Body of pancreas (tissue), 4 donors: ENCODE measurements at regions not wholly inside any gene's neighbourhood (a gene's known extent, or its start where the extent isn't known, plus 50 kb on each side); places are given as distances from the start of the nearest gene placed in this dataset.

Experiments
- ATAC-seq: fragments of 150-250 bp; one replicate; pipeline ENCODE4 v1.9.1; 2016
- DNase-seq, 4 donors: peaks; one replicate each; pipeline ENCODE4 v3.0.0-alpha.2; 2019
- H3K27ac ChIP-seq, 4 donors: fragments of 200-600 bp; sonication (generic); 1 replicate in 3 of 4; 2 replicates in 1 of 4; pipeline versions ENCODE4 v1.5.1 to v1.6.1; 2016 to 2019; ENCODE audit warnings: mild to moderate bottlenecking in 1 of 4, mixed read lengths in 1 of 4, moderate library complexity in 1 of 4
- H3K27me3 ChIP-seq, 2 donors: fragments of 200-600 bp; sonication (generic); one replicate each; pipeline ENCODE4 v1.6.0; 2016; ENCODE audit warnings: mild to moderate bottlenecking in 1 of 2
- H3K36me3 ChIP-seq, 2 donors: fragments of 200-600 bp; sonication (generic); replicated peaks in 1 of 2; 2 replicates each; pipeline ENCODE4 v1.5.1; 2016; ENCODE audit warnings: low read depth in 2 of 2; ENCODE audit not compliant: insufficient read depth in 1 of 2
- H3K4me1 ChIP-seq: fragments of 200-600 bp; sonication (generic); one replicate; pipeline ENCODE4 v1.6.0; 2016
- H3K4me3 ChIP-seq, 2 donors: fragments of 200-600 bp; sonication (generic); 1 replicate in 1 of 2; 2 replicates in 1 of 2; pipeline ENCODE4 v1.5.1; 2016 to 2019
- H3K9me3 ChIP-seq, 3 donors: fragments of 200-600 bp; sonication (generic); 1 replicate in 2 of 3; 2 replicates in 1 of 3; pipeline ENCODE4 v1.5.1; 2016
- CTCF ChIP-seq, 7 experiments: fragments of 450-650 bp in 4 of 7; fragments of 200-600 bp in 3 of 7; sonication (generic) in 3 of 7; IDR thresholded peaks; one replicate each; pipeline ENCODE4 v1.5.1; 2016 to 2019; ENCODE audit warnings: antibody characterized with exemption in 7 of 7
- POLR2A ChIP-seq, 3 donors: fragments of 450-650 bp; IDR thresholded peaks; one replicate each; pipeline ENCODE4 v1.6.1; 2016; ENCODE audit warnings: antibody characterized with exemption in 3 of 3, mild to moderate bottlenecking in 2 of 3
- WGBS, 2 donors: methylation state at CpG; one replicate each; pipeline ENCODE4 v1.1.5; 2017; 5-methylcytosine and 5-hydroxymethylcytosine counted together
- intact Hi-C: fragments of 100-400 bp; cut with DNase I; formaldehyde crosslinking; loops from one replicate; pipeline ENCODE4 v1.15.1; 2023

- TF ChIP-seq CTCF (IDR thresholded peaks at IDR 0.05) = no peak
- no peak for TF ChIP-seq POLR2A (IDR thresholded peaks at IDR 0.05)
- intact Hi-C loops = no loop called here
- Histone ChIP-seq H3K9me3 (no peaks in the 10 kb centered on the region), H3K4me1 (no peaks in the 10 kb centered on the region), H3K4me3 (no peak overlapping the region), H3K27me3 (no peaks in the 10 kb centered on the region), H3K27ac (no peak overlapping the region), H3K36me3 (no peaks in the 10 kb centered on the region)
- ATAC-seq (no peak), DNase-seq (no peak)
Observed at GRCh38 chr6:8958894-8959511, 523.7 kb upstream of the SLC35B3 start.

- Histone ChIP-seq H3K4me1 (no peaks in the 10 kb centered on the region), H3K27ac (no peak overlapping the region), H3K27me3 (no peaks in the 10 kb centered on the region), H3K36me3 (no peaks in the 10 kb centered on the region), H3K9me3 (no peaks in the 10 kb centered on the region), H3K4me3 (no peak overlapping the region)
- no peak for TF ChIP-seq POLR2A (IDR thresholded peaks at IDR 0.05)
- TF ChIP-seq CTCF (IDR thresholded peaks at IDR 0.05) = no peak
- ATAC-seq = no peak
- intact Hi-C loops = no loop called here
- no peak for DNase-seq
- WGBS, 2 donors = 30% methylated on average over 2 of the region's 2 CpGs
Observed at GRCh38 chr6:8953310-8953709, 518.0 kb upstream of the SLC35B3 start.

- H3K4me1 ChIP-seq = no peaks in the 10 kb centered on the region
- no peak overlapping the region for H3K27ac ChIP-seq
- ATAC-seq = no peak
- no peak overlapping the region for H3K4me3 ChIP-seq
- intact Hi-C loops = no loop called here
- 34 to 44% methylated on average over 4 of the region's 4 CpGs for WGBS, 2 donors
- no peak for DNase-seq
- TF ChIP-seq CTCF (IDR thresholded peaks at IDR 0.05) (no peak), POLR2A (IDR thresholded peaks at IDR 0.05) (no peak)
- H3K9me3 ChIP-seq = no peaks in the 10 kb centered on the region
- H3K27me3 ChIP-seq = no peaks in the 10 kb centered on the region
- no peaks in the 10 kb centered on the region for H3K36me3 ChIP-seq
Observed at GRCh38 chr6:8948733-8949132, 513.4 kb upstream of the SLC35B3 start.

GRCh38 chr6:8947900-8948299 lies 512.6 kb upstream of the SLC35B3 start:
- Histone ChIP-seq H3K9me3 (no peaks in the 10 kb centered on the region), H3K4me1 (no peaks in the 10 kb centered on the region), H3K36me3 (no peaks in the 10 kb centered on the region), H3K4me3 (no peak overlapping the region), H3K27me3 (no peaks in the 10 kb centered on the region), H3K27ac (no peak overlapping the region)
- no peak for TF ChIP-seq CTCF (IDR thresholded peaks at IDR 0.05)
- no peak for TF ChIP-seq POLR2A (IDR thresholded peaks at IDR 0.05)
- ATAC-seq = no peak
- 47 to 64% methylated on average over 4 of the region's 4 CpGs for WGBS, 2 donors
- no peak for DNase-seq
- intact Hi-C loops = no loop called here

- 25 to 35% methylated on average over 3 of the region's 3 CpGs for WGBS, 2 donors
- no peak for TF ChIP-seq POLR2A (IDR thresholded peaks at IDR 0.05)
- TF ChIP-seq CTCF (IDR thresholded peaks at IDR 0.05) = no peak
- intact Hi-C loops = no loop called here
Observed at GRCh38 chr6:8944548-8944947, 509.2 kb upstream of the SLC35B3 start.

More at GRCh38 chr6:8944548-8944947, 509.2 kb upstream of the SLC35B3 start:
- H3K36me3 ChIP-seq = no peaks in the 10 kb centered on the region
- H3K27ac ChIP-seq = no peak overlapping the region
- no peaks in the 10 kb centered on the region for H3K9me3 ChIP-seq
- no peak for ATAC-seq
- no peaks in the 10 kb centered on the region for H3K27me3 ChIP-seq
- no peaks in the 10 kb centered on the region for H3K4me1 ChIP-seq
- H3K4me3 ChIP-seq = no peak overlapping the region
- DNase-seq = no peak
